ENCODE measurements at regions not wholly inside any gene's neighbourhood (a gene's known extent, or its start where the extent isn't known, plus 50 kb on each side); places are given as distances from the start of the nearest gene placed in this dataset.

DNA sequence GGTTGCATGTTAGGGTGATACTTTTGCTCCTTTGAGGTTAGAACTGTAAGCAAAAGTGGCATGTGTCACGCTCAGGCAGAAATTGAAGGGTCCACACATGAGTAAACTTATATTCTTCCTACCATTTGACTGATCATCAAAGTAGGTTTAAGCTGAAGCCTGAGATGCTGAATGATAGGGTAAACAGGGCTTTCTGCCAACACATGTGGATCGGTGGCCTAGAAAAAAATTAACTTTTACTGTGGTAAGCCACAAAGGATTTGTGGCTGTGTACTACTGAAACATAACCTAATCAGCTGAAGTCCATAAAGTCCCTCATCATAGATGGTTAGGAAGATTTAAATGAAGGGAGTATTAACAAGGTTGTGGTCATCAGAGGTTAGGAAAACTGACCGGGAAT, 1070.1 kb downstream of the STPG2 start:
- H3K27me3 Mint-ChIP-seq, result no peaks in the 10 kb centered on the region
- WGBS (ENCODE audit: insufficient coverage), result 11% methylated on average over 1 of the region's 3 CpGs

DNA sequence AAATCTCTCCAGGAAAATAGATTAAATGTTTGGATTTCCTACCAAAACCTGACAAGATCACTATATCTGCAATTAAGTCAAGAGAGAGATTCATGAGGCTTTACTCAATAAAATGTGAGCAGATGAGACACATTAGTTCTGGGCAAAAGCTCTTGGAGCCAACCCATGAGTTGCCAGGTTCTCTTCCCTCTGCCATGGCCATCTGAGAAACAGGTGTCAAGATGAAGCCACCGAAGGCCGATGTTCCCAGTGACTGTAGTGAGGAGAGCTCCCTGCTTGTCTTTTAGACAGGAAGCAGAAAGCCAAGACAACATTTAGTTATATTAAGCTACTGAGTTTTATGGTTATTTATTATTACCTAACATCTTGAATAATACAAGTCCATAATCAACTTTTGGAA, 1068.7 kb downstream of the STPG2 start:
- H3K4me2 ChIP-seq (replicated peaks; ENCODE audit: low read depth, low read length, poor library complexity, severe bottlenecking), result no peak overlapping the region
- Mint-ChIP-seq H3K27ac (no peak overlapping the region), H3K27me3 (no peaks in the 10 kb centered on the region), H3K4me1 (no peaks in the 10 kb centered on the region), H3K4me3 (no peak overlapping the region), H3K9me3 (ENCODE audit: insufficient read depth) (peaks cover 4% of the 10 kb centered on the region)
- DNase-seq (no peak), ATAC-seq (ENCODE audit: low read depth) (no peak)
- no peaks in the 10 kb centered on the region for H3K9me3 ChIP-seq (ENCODE audit: control extremely low read depth in 1 of 3, control insufficient read depth in 2 of 3, insufficient read depth in 1 of 3, low read length in 2 of 3)
- no peaks in the 10 kb centered on the region for H3K36me3 ChIP-seq (replicated peaks in 1 of 2; ENCODE audit: control extremely low read depth in 1 of 2, control insufficient read depth in 1 of 2, extremely low read depth in 1 of 2, insufficient read depth in 2 of 2, low read length in 1 of 2)
- ChIA-PET POLR2A (no interaction called here), CTCF (no interaction called here)
- WGBS (ENCODE audit: insufficient coverage), result no CpG with 5 or more reads among the region's 2 CpGs
- no peak for TF ChIP-seq EZH2 (IDR thresholded peaks at IDR 0.05; ENCODE audit: borderline replicate concordance, insufficient read depth, low read depth, low read length, poor library complexity, severe bottlenecking)
- TF ChIP-seq, protein P1, sequence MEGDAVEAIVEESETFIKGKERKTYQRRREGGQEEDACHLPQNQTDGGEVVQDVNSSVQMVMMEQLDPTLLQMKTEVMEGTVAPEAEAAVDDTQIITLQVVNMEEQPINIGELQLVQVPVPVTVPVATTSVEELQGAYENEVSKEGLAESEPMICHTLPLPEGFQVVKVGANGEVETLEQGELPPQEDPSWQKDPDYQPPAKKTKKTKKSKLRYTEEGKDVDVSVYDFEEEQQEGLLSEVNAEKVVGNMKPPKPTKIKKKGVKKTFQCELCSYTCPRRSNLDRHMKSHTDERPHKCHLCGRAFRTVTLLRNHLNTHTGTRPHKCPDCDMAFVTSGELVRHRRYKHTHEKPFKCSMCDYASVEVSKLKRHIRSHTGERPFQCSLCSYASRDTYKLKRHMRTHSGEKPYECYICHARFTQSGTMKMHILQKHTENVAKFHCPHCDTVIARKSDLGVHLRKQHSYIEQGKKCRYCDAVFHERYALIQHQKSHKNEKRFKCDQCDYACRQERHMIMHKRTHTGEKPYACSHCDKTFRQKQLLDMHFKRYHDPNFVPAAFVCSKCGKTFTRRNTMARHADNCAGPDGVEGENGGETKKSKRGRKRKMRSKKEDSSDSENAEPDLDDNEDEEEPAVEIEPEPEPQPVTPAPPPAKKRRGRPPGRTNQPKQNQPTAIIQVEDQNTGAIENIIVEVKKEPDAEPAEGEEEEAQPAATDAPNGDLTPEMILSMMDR (IDR thresholded peaks at IDR 0.05), result no peak
- intact Hi-C loops (cut with micrococcal nuclease), result no loop called here
- no peaks in the 10 kb centered on the region for H3K79me2 ChIP-seq (ENCODE audit: control insufficient read depth, insufficient read depth, low read length)
- H3K4me3 ChIP-seq (ENCODE audit: control extremely low read depth in 1 of 5, extremely low read depth in 1 of 5, insufficient read depth in 1 of 5, low read depth in 2 of 5, low read length in 4 of 5), result no peak overlapping the region
- no peak overlapping the region for H3K9ac ChIP-seq (ENCODE audit: low read length)
- no peak overlapping the region for H3K27ac ChIP-seq (ENCODE audit: low read length in 2 of 2)
- no peaks in the 10 kb centered on the region for H3K27me3 ChIP-seq (replicated peaks in 1 of 4; ENCODE audit: control extremely low read depth in 1 of 4, control insufficient read depth in 3 of 4, insufficient read depth in 4 of 4, low read length in 3 of 4)
- H4K20me1 ChIP-seq (ENCODE audit: control insufficient read depth, insufficient read depth, low read length, poor library complexity, severe bottlenecking), result no peaks in the 10 kb centered on the region
- no peak overlapping the region for H2AFZ ChIP-seq (ENCODE audit: insufficient read depth, low read depth, low read length, poor library complexity, severe bottlenecking)
- H3K4me1 ChIP-seq (ENCODE audit: control insufficient read depth in 2 of 2, insufficient read depth in 2 of 2, low read length in 2 of 2), result no peaks in the 10 kb centered on the region

More for the DNA sequence above, 1070.1 kb downstream of the STPG2 start:
- CTCF ChIA-PET, result interaction anchor here (0.6 kb wide), 1 partner anchor 115 kb away, joined by 5 read pairs; no protein-coding TSS in a partner anchor
- H3K27me3 ChIP-seq (replicated peaks in 1 of 4; ENCODE audit: control extremely low read depth in 1 of 4, control insufficient read depth in 3 of 4, insufficient read depth in 4 of 4, low read length in 3 of 4), result no peaks in the 10 kb centered on the region
- no peak overlapping the region for H3K4me3 Mint-ChIP-seq
- H4K20me1 ChIP-seq (ENCODE audit: control insufficient read depth, insufficient read depth, low read length, poor library complexity, severe bottlenecking), result no peaks in the 10 kb centered on the region
- ATAC-seq (ENCODE audit: low read depth) (no peak), DNase-seq (no peak)
- peaks cover 4% of the 10 kb centered on the region for H3K9me3 Mint-ChIP-seq (ENCODE audit: insufficient read depth)
- H3K79me2 ChIP-seq (ENCODE audit: control insufficient read depth, insufficient read depth, low read length), result no peaks in the 10 kb centered on the region
- H3K9ac ChIP-seq (ENCODE audit: low read length), result no peak overlapping the region
- H3K4me1 Mint-ChIP-seq, result no peaks in the 10 kb centered on the region
- no peak overlapping the region for H3K27ac ChIP-seq (ENCODE audit: low read length in 2 of 2)
- no peak overlapping the region for H2AFZ ChIP-seq (ENCODE audit: insufficient read depth, low read depth, low read length, poor library complexity, severe bottlenecking)
- no peak for TF ChIP-seq EZH2 (IDR thresholded peaks at IDR 0.05; ENCODE audit: borderline replicate concordance, insufficient read depth, low read depth, low read length, poor library complexity, severe bottlenecking)
- TF ChIP-seq, protein P1 (IDR thresholded peaks at IDR 0.05), result no peak
- H3K27ac Mint-ChIP-seq, result no peak overlapping the region
- POLR2A ChIA-PET, result no interaction called here
- H3K4me1 ChIP-seq (ENCODE audit: control insufficient read depth in 2 of 2, insufficient read depth in 2 of 2, low read length in 2 of 2), result no peaks in the 10 kb centered on the region
- no peaks in the 10 kb centered on the region for H3K36me3 ChIP-seq (replicated peaks in 1 of 2; ENCODE audit: control extremely low read depth in 1 of 2, control insufficient read depth in 1 of 2, extremely low read depth in 1 of 2, insufficient read depth in 2 of 2, low read length in 1 of 2)
- no peak overlapping the region for H3K4me3 ChIP-seq (ENCODE audit: control extremely low read depth in 1 of 5, extremely low read depth in 1 of 5, insufficient read depth in 1 of 5, low read depth in 2 of 5, low read length in 4 of 5)
- H3K4me2 ChIP-seq (replicated peaks; ENCODE audit: low read depth, low read length, poor library complexity, severe bottlenecking), result no peak overlapping the region
- intact Hi-C loops (cut with micrococcal nuclease), result no loop called here
- no peaks in the 10 kb centered on the region for H3K9me3 ChIP-seq (ENCODE audit: control extremely low read depth in 1 of 3, control insufficient read depth in 2 of 3, insufficient read depth in 1 of 3, low read length in 2 of 3)
